ENCODE measurements at regions not wholly inside any gene's neighbourhood (a gene's known extent, or its start where the extent isn't known, plus 50 kb on each side); places are given as distances from the start of the nearest gene placed in this dataset.

DNA sequence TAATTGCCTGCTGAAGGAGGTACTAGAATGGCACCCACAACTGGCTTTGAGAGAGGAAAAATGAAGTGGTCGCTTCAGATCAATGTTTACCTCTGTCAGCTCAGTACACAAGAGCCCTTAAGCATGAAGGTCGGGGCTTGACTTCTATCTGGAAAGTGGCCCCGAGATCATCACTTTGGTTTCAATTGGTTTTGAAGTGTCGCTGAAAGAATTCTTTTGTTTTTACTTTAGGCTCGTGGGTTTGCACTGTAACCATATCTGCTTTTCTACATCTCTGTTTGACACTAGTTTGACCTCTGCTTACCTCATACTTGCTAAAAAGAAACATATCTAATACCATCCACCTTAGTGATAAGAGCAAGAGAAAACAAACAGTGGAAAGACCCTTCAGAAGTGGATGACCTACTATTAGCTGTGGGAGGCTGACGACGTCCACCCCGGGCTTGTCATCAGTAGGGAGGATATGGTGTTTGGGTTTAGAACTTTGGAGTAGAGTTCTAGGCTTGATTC is 361.8 kb downstream of the GATA3 start:
- TF ChIP-seq, protein P1, sequence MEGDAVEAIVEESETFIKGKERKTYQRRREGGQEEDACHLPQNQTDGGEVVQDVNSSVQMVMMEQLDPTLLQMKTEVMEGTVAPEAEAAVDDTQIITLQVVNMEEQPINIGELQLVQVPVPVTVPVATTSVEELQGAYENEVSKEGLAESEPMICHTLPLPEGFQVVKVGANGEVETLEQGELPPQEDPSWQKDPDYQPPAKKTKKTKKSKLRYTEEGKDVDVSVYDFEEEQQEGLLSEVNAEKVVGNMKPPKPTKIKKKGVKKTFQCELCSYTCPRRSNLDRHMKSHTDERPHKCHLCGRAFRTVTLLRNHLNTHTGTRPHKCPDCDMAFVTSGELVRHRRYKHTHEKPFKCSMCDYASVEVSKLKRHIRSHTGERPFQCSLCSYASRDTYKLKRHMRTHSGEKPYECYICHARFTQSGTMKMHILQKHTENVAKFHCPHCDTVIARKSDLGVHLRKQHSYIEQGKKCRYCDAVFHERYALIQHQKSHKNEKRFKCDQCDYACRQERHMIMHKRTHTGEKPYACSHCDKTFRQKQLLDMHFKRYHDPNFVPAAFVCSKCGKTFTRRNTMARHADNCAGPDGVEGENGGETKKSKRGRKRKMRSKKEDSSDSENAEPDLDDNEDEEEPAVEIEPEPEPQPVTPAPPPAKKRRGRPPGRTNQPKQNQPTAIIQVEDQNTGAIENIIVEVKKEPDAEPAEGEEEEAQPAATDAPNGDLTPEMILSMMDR (IDR thresholded peaks at IDR 0.05), result no peak
- ATAC-seq (ENCODE audit: low FRiP score), result no peak
- DNase-seq (ENCODE audit: low spot score), result no peak

GRCh38 chr10:8416760-8417159 is 362.3 kb downstream of the GATA3 start:
- DNase-seq (ENCODE audit: low spot score) (no peak), ATAC-seq (ENCODE audit: low FRiP score) (no peak)
- TF ChIP-seq, protein P1 (IDR thresholded peaks at IDR 0.05), result no peak

DNA sequence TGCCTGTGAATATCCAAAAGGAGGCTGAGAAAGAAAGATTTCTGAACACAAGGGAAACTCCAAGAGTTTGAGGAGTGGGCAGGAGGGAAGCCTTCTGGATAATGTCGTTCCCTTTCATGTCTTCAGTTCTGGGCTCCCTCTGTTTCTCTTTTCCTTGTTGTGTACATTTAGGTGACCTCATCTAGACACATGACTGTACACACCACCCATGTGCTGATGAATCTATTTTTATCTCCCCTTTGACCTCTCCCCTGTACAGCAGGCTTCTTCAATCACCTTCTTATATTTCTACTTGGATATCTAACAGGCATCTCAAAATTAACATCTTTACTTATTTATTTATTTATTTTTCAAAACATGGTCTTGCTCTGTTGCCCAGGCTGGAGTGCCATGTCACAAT is 363.1 kb downstream of the GATA3 start:
- DNase-seq (ENCODE audit: low spot score), result no peak
- TF ChIP-seq, protein P1 (IDR thresholded peaks at IDR 0.05), result no peak
- no peak for ATAC-seq (ENCODE audit: low FRiP score)

- DNase-seq (ENCODE audit: low spot score) (no peak), ATAC-seq (ENCODE audit: low FRiP score) (no peak)
- TF ChIP-seq, protein P1 (IDR thresholded peaks at IDR 0.05), result no peak
Measured at GRCh38 chr10:8418631-8419030, 364.1 kb downstream of the GATA3 start.

- DNase-seq (ENCODE audit: low spot score) (no peak), ATAC-seq (ENCODE audit: low FRiP score) (no peak)
- TF ChIP-seq, protein P1 (IDR thresholded peaks at IDR 0.05), result no peak
Measured at GRCh38 chr10:8420182-8420581, 365.7 kb downstream of the GATA3 start.

DNA sequence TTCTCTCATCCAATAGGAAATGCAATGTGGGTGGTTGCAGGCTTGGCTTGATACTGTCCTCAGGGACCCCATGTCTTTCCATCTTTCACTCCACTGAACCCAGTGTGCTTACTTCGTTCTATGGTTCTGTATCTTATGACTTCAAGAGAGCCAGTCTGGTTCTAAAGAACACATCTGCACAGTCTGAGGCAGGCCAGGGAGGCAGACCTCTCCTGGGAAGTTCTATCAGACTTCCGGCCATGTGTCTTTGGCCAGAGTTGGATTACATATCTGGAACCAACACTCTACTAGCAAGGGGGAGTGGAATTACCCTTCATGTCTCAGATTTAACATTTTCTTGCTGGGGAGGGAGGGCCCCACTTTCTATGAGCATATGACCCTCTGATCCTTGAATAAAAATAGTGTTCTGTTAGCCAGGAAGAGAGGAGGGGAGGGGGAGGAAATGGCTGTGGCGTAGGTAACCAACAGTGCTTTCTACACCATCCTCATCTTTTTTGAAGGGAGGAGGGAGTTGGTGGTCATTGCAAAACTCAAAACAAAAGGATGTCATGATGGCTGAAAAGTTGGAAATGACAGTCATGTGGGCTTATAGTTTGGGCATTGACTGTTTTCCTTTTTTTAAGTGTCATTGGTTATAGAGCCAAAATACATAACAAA is 370.2 kb downstream of the GATA3 start:
- TF ChIP-seq, protein P1 (IDR thresholded peaks at IDR 0.05), result no peak
- DNase-seq (ENCODE audit: low spot score), result no peak
- no peak for ATAC-seq (ENCODE audit: low FRiP score)

DNA sequence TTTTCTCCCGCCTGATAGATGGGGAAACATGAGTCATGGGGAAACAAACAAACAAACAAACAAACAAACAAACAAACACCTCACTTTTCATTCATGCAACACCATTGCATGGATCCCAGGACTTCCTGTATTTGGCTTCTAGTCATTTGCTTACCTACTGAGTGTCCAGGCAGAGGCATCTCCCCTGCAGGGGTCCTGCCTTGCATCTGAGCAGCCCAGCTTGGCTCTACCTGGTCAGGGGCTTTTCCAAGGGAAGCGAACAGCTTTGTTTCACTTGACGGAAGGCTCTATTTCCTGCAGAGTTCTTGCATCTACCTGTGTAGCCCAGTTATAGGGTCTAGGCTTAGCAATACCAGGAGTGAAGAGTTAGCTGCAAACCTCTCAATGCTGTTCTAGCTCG is 374.2 kb downstream of the GATA3 start:
- DNase-seq (ENCODE audit: low spot score) (no peak), ATAC-seq (ENCODE audit: low FRiP score) (no peak)
- TF ChIP-seq, protein P1 (IDR thresholded peaks at IDR 0.05), result no peak
